Endothelial cell of umbilical vein (primary cell): ENCODE measurements at regions not wholly inside any gene's neighbourhood (a gene's known extent, or its start where the extent isn't known, plus 50 kb on each side); places are given as distances from the start of the nearest gene placed in this dataset.

Source experiments
- BruUV-seq: library from RNA; stranded (reverse); fragments of 400-500 nt; replicated peaks from 2 replicates; lab custom pipeline; 2021; lab: Mats Ljungman, UMichigan
- CTCF ChIA-PET: fragments of 300-600, 350-600 bp; sonication (Branson Sonifier 250); formaldehyde crosslinking; loops from one replicate; lab custom pipeline; 2021; ENCODE audit warnings: antibody characterized with exemption, inconsistent platforms; lab: Charles Lee
- POLR2A ChIA-PET: fragments of 300-600, 350-600 bp; sonication (Branson Sonifier 250); formaldehyde crosslinking; loops from one replicate; lab custom pipeline; 2021; ENCODE audit warnings: antibody characterized with exemption, inconsistent platforms; lab: Charles Lee
- DNase-seq: peaks from one replicate; pipeline ENCODE4 v3.0.0-alpha.2; 2011; ENCODE audit warnings: low read depth, low spot score
- FAIRE-seq: peaks from 2 replicates; lab custom pipeline; 2011; peaks lifted over from hg19 to GRCh38; lab: Jason Lieb, UNC
- H2AFZ ChIP-seq: 2 replicates; pipeline ENCODE4 v1.6.0; 2012; ENCODE audit warnings: low read depth, low read length, control low read depth, inconsistent platforms
- H3K27ac ChIP-seq: 2 replicates; pipeline ENCODE4 v1.5.1; 2011; ENCODE audit warnings: low read depth, mild to moderate bottlenecking, control low read depth, low read length, moderate library complexity; ENCODE audit not compliant: insufficient read depth
- H3K27me3 ChIP-seq, 2 experiments: 2 replicates each; pipeline versions ENCODE4 v1.6.0 to v1.6.1; 2011; ENCODE audit warnings: low read length in 2 of 2, mixed read lengths in 1 of 2; ENCODE audit not compliant: control insufficient read depth in 2 of 2, insufficient read depth in 2 of 2
- H3K36me3 ChIP-seq, 2 experiments: 2 replicates in 1 of 2; 3 replicates in 1 of 2; pipeline ENCODE4 v1.5.1; 2011; ENCODE audit warnings: low read length in 2 of 2, mild to moderate bottlenecking in 1 of 2, moderate library complexity in 1 of 2; ENCODE audit not compliant: control insufficient read depth in 2 of 2, insufficient read depth in 2 of 2; ENCODE audit errors: extremely low read depth in 1 of 2
- H3K4me1 ChIP-seq: 3 replicates; pipeline ENCODE4 v1.5.1; 2011; ENCODE audit warnings: mild to moderate bottlenecking, low read length; ENCODE audit not compliant: control insufficient read depth, insufficient read depth; ENCODE audit errors: extremely low read depth
- H3K4me2 ChIP-seq: 2 replicates; pipeline ENCODE4 v1.6.1; 2011; ENCODE audit warnings: low read length, control low read depth, mixed read lengths; ENCODE audit not compliant: insufficient read depth
- H3K4me3 ChIP-seq, 3 experiments: fragments of 200-600 bp in 1 of 3; sonication (generic), shearing (Covaris generic) in 1 of 3; replicated peaks in 1 of 3; 2 replicates each; pipeline ENCODE4 v1.5.1; 2011 to 2016; ENCODE audit warnings: control low read depth in 3 of 3, low read length in 3 of 3, mild to moderate bottlenecking in 2 of 3, inconsistent platforms in 1 of 3, low read depth in 1 of 3, moderate library complexity in 1 of 3; ENCODE audit not compliant: insufficient read depth in 1 of 3
- H3K79me2 ChIP-seq: 2 replicates; pipeline ENCODE4 v1.6.0; 2012; ENCODE audit warnings: low read length, inconsistent platforms; ENCODE audit not compliant: control insufficient read depth, insufficient read depth
- H3K9ac ChIP-seq: replicated peaks from 2 replicates; pipeline ENCODE3; 2011; ENCODE audit warnings: low read length, control low read depth; ENCODE audit not compliant: insufficient read depth; ENCODE audit errors: extremely low read depth
- H3K9me1 ChIP-seq: replicated peaks from 3 replicates; pipeline ENCODE4 v1.6.0; 2011; ENCODE audit warnings: mild to moderate bottlenecking, low read length; ENCODE audit not compliant: control insufficient read depth, insufficient read depth; ENCODE audit errors: extremely low read depth
- H3K9me3 ChIP-seq: replicated peaks from 2 replicates; pipeline ENCODE4 v1.5.1; 2012; ENCODE audit warnings: low read length, inconsistent platforms; ENCODE audit not compliant: control insufficient read depth, insufficient read depth
- H4K20me1 ChIP-seq: replicated peaks from 2 replicates; pipeline ENCODE3; 2011; ENCODE audit warnings: mild to moderate bottlenecking, low read length; ENCODE audit not compliant: control insufficient read depth, insufficient read depth; ENCODE audit errors: extremely low read depth
- EZH2 ChIP-seq: IDR thresholded peaks from 2 replicates; pipeline ENCODE4 v1.6.1; 2012; ENCODE audit warnings: borderline replicate concordance, low read depth, mild to moderate bottlenecking, moderate library complexity, low read length, inconsistent platforms; ENCODE audit not compliant: severe bottlenecking
- FOS ChIP-seq: IDR thresholded peaks from 2 replicates; pipeline ENCODE4 v1.6.1; 2011; ENCODE audit warnings: mild to moderate bottlenecking, low read length, moderate library complexity, borderline replicate concordance; ENCODE audit not compliant: insufficient read depth
- GATA2 ChIP-seq: IDR thresholded peaks from 2 replicates; pipeline ENCODE4 v1.7.0; 2011; ENCODE audit warnings: low read depth, mild to moderate bottlenecking, moderate library complexity, mixed read lengths, low read length; ENCODE audit not compliant: insufficient read length, insufficient read depth
- JUN ChIP-seq: IDR thresholded peaks from 2 replicates; pipeline ENCODE4 v1.6.1; 2011; ENCODE audit warnings: borderline replicate concordance, low read depth; ENCODE audit not compliant: insufficient read length, insufficient read depth
- MYC ChIP-seq: IDR thresholded peaks from one replicate; pipeline ENCODE4 v1.6.1; 2011; ENCODE audit warnings: mild to moderate bottlenecking, low read depth, low read length
- POLR2A ChIP-seq: IDR thresholded peaks from 2 replicates; pipeline ENCODE4 v1.6.1; 2012; ENCODE audit warnings: low read depth, mild to moderate bottlenecking, control low read depth, low read length
- POLR2AphosphoS5 ChIP-seq: IDR thresholded peaks from 2 replicates; pipeline ENCODE4 v1.6.1; 2012; ENCODE audit warnings: low read depth, mild to moderate bottlenecking, control low read depth, low read length, moderate library complexity; ENCODE audit not compliant: insufficient read depth
- dilution Hi-C: fragments of 300-500 bp; cut with MboI; formaldehyde crosslinking; loops from one replicate; pipeline ENCODE4 v1.15.0; 2019; ENCODE audit warnings: low sequenced_read_pairs; ENCODE audit not compliant: extremely low pct_ligation_motif_present
- intact Hi-C: fragments of 100-400 bp; cut with micrococcal nuclease; formaldehyde crosslinking; loops from one replicate; pipeline ENCODE4 v1.10.0; 2022
- TF ChIP-seq, protein P1 (sequence below), 2 donors: IDR thresholded peaks; 1 replicate in 1 of 2; 2 replicates in 1 of 2; pipeline ENCODE4 v1.5.1; 2011; ENCODE audit warnings: low read length in 2 of 2, mild to moderate bottlenecking in 2 of 2, moderate library complexity in 2 of 2, control low read depth in 1 of 2, inconsistent platforms in 1 of 2, low read depth in 1 of 2; ENCODE audit not compliant: insufficient read depth in 1 of 2; ENCODE audit errors: extremely low read depth in 1 of 2
- TF ChIP-seq, protein P2 (sequence below): IDR thresholded peaks from 2 replicates; pipeline ENCODE4 v1.6.1; 2011; ENCODE audit not compliant: insufficient read depth, insufficient read length

DNA sequence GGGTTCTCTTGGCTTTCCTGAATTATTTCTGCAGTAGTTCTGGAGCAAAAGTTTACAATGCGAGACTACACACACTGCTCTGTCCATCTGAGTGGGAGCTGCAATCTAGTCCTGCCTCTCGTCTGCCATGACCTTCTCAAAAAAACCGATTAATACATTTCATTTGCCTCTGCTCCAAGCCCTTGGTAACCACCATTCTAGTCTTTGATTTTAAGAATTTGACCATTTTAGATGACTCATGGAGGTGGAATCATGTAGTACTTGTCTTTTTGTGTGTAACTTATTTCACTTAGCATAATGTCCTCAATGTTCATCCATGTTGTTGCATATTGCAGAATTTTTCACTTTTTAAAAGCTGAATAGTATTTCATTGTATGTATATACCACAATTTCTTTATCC, 356.9 kb downstream of the SV2B start:
- DNase-seq, result no peak
- intact Hi-C loops (no loop called here), dilution Hi-C loops (no loop called here)
- Histone ChIP-seq H3K9ac (no peak overlapping the region), H3K9me1 (no peaks in the 10 kb centered on the region), H3K27ac (no peak overlapping the region), H3K4me2 (no peak overlapping the region), H3K36me3 (no peaks in the 10 kb centered on the region), H3K27me3 (no peaks in the 10 kb centered on the region), H4K20me1 (no peaks in the 10 kb centered on the region), H3K4me3 (no peak overlapping the region), H2AFZ (no peak overlapping the region), H3K9me3 (peaks cover 2% of the 10 kb centered on the region), H3K79me2 (no peaks in the 10 kb centered on the region), H3K4me1 (no peaks in the 10 kb centered on the region)
- TF ChIP-seq GATA2 (no peak), POLR2AphosphoS5 (no peak), EZH2 (no peak), MYC (no peak), FOS (no peak), POLR2A (no peak), JUN (no peak)
- TF ChIP-seq, protein P1, sequence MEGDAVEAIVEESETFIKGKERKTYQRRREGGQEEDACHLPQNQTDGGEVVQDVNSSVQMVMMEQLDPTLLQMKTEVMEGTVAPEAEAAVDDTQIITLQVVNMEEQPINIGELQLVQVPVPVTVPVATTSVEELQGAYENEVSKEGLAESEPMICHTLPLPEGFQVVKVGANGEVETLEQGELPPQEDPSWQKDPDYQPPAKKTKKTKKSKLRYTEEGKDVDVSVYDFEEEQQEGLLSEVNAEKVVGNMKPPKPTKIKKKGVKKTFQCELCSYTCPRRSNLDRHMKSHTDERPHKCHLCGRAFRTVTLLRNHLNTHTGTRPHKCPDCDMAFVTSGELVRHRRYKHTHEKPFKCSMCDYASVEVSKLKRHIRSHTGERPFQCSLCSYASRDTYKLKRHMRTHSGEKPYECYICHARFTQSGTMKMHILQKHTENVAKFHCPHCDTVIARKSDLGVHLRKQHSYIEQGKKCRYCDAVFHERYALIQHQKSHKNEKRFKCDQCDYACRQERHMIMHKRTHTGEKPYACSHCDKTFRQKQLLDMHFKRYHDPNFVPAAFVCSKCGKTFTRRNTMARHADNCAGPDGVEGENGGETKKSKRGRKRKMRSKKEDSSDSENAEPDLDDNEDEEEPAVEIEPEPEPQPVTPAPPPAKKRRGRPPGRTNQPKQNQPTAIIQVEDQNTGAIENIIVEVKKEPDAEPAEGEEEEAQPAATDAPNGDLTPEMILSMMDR (IDR thresholded peaks at IDR 0.05; ENCODE audit: extremely low read depth in 1 of 2, insufficient read depth in 1 of 2, low read depth in 1 of 2, low read length in 2 of 2), result no peak
- TF ChIP-seq, protein P2, sequence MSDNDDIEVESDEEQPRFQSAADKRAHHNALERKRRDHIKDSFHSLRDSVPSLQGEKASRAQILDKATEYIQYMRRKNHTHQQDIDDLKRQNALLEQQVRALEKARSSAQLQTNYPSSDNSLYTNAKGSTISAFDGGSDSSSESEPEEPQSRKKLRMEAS, result no peak
- no peak for FAIRE-seq
- CTCF ChIA-PET, result no interaction called here
- POLR2A ChIA-PET, result no interaction called here
- BruUV-seq, result no TSS peak
